A549 (cell line): ENCODE measurements at regions not wholly inside any gene's neighbourhood (a gene's known extent, or its start where the extent isn't known, plus 50 kb on each side); places are given as distances from the start of the nearest gene placed in this dataset.

Source experiments
- ATAC-seq, 2 experiments: fragments of 200-7000 bp in 1 of 2; fragments of >200 bp in 1 of 2; cut with Nextera tagmentation in 1 of 2; cut with Tn5 transposase in 1 of 2; 3 replicates each; pipeline versions ENCODE4 v1.8.0 to v1.9.1; 2018 to 2020; ENCODE audit warnings: mild to moderate bottlenecking in 1 of 2, moderate library complexity in 1 of 2
- CTCF ChIA-PET: fragments of 300-600 bp; sonication (Branson Sonifier 250); formaldehyde crosslinking; extraction: SDS; loops from one replicate; lab custom pipeline; 2021; ENCODE audit warnings: antibody characterized with exemption, inconsistent platforms; lab: Yijun Ruan, JAX
- POLR2A ChIA-PET: fragments of 350-600 bp; formaldehyde crosslinking; extraction: SDS; loops from one replicate; lab custom pipeline; 2021; ENCODE audit warnings: antibody characterized with exemption, inconsistent platforms; lab: Yijun Ruan, JAX
- DNase-seq, 2 experiments: peaks; one replicate each; pipeline versions ENCODE4 v3.0.0 to v3.0.0-alpha.2; 2011 to 2016; ENCODE audit warnings: low read depth in 1 of 2, low spot score in 1 of 2
- FAIRE-seq: peaks from 2 replicates; lab custom pipeline; 2011; peaks lifted over from hg19 to GRCh38; lab: Jason Lieb, UNC
- H3K27ac ChIP-seq, 2 experiments: fragments of >200 bp; sonication (Bioruptor Twin); formaldehyde crosslinking; 3 replicates each; pipeline ENCODE4 v1.5.1; 2016 to 2017
- H3K4me1 ChIP-seq: fragments of >200 bp; sonication (Bioruptor Twin); formaldehyde crosslinking; 3 replicates; pipeline ENCODE4 v1.6.1; 2016
- H3K4me2 ChIP-seq: fragments of >200 bp; sonication (Bioruptor Twin); formaldehyde crosslinking; 3 replicates; pipeline ENCODE4 v1.6.1; 2016
- H3K4me3 ChIP-seq: fragments of >200 bp; sonication (Bioruptor Twin); formaldehyde crosslinking; 3 replicates; pipeline ENCODE4 v1.5.1; 2016
- H3K9me3 ChIP-seq: fragments of >200 bp; sonication (Bioruptor Twin); formaldehyde crosslinking; 3 replicates; pipeline ENCODE4 v1.6.1; 2016
- CBX8 ChIP-seq: fragments of 200-600 bp; sonication (generic); IDR thresholded peaks from 2 replicates; pipeline ENCODE4 v1.6.1; 2016
- CTCF ChIP-seq: fragments of >200 bp; sonication (Bioruptor Twin); formaldehyde crosslinking; IDR thresholded peaks from 3 replicates; pipeline ENCODE4 v1.5.1; 2016
- ESRRA ChIP-seq: fragments of 150-350 bp; IDR thresholded peaks from 2 replicates; pipeline ENCODE4 v1.6.1; 2014; ENCODE audit warnings: mild to moderate bottlenecking, low read length, borderline replicate concordance
- FOSB ChIP-seq: fragments of 250-450 bp; sonication (Bioruptor Pico); IDR thresholded peaks from 2 replicates; pipeline ENCODE4 v1.5.0; 2020; ENCODE audit warnings: mild to moderate bottlenecking, moderate library complexity
- HMGXB4 ChIP-seq: fragments of 250-450 bp; sonication (Bioruptor Pico); IDR thresholded peaks from 2 replicates; pipeline ENCODE4 v1.5.0; 2021; ENCODE audit warnings: mild to moderate bottlenecking, moderate library complexity, borderline replicate concordance
- JUN ChIP-seq, 2 experiments: fragments of >200 bp; sonication (Bioruptor Twin); formaldehyde crosslinking; IDR thresholded peaks; 2 replicates in 1 of 2; 3 replicates in 1 of 2; pipeline ENCODE4 v1.6.1; 2016 to 2017
- KDM5A ChIP-seq: fragments of 200-600 bp; sonication (generic); IDR thresholded peaks from 2 replicates; pipeline ENCODE4 v1.6.1; 2016; ENCODE audit warnings: antibody characterized with exemption, mild to moderate bottlenecking
- RAD21 ChIP-seq, 2 experiments: fragments of >200 bp in 1 of 2; sonication (Bioruptor Twin) in 1 of 2; formaldehyde crosslinking in 1 of 2; IDR thresholded peaks in 1 of 2; conservative IDR thresholded peaks in 1 of 2; 2 replicates in 1 of 2; 3 replicates in 1 of 2; pipeline ENCODE4 v1.6.1; 2012 to 2018; ENCODE audit warnings: inconsistent platforms in 1 of 2
- SREBF2 ChIP-seq: fragments of 450-650 bp; IDR thresholded peaks from 2 replicates; pipeline ENCODE4 v1.6.1; 2014; ENCODE audit warnings: mild to moderate bottlenecking, moderate library complexity
- ZFP36 ChIP-seq: fragments of 450-650 bp; IDR thresholded peaks from 2 replicates; pipeline ENCODE4 v1.6.1; 2014; ENCODE audit warnings: borderline replicate concordance; ENCODE audit not compliant: partially characterized antibody
- ZSCAN20 ChIP-seq: fragments of 250-450 bp; sonication (Bioruptor Pico); IDR thresholded peaks from 2 replicates; pipeline ENCODE4 v1.8.0; 2022; ENCODE audit warnings: mild to moderate bottlenecking, moderate library complexity
- WGBS: methylation state at CpG from one replicate; pipeline ENCODE4 v1.1.6; 2017; ENCODE audit errors: missing lambda C conversion rate; 5-methylcytosine and 5-hydroxymethylcytosine counted together
- TF ChIP-seq, protein P1 (sequence below): fragments of >200 bp; sonication (Bioruptor Twin); formaldehyde crosslinking; IDR thresholded peaks from 3 replicates; pipeline ENCODE4 v1.6.1; 2016
- TF ChIP-seq, protein P2 (sequence below): fragments of 450-650 bp; IDR thresholded peaks from 2 replicates; pipeline ENCODE4 v1.6.1; 2014; ENCODE audit warnings: antibody characterized with exemption
- TF ChIP-seq, protein P3 (sequence below): fragments of 150-350 bp; IDR thresholded peaks from 2 replicates; pipeline ENCODE4 v1.6.1; 2014; ENCODE audit warnings: low read depth, mild to moderate bottlenecking, low read length
- TF ChIP-seq, protein P4 (sequence below): fragments of 200-600 bp; sonication (generic); IDR thresholded peaks from 2 replicates; pipeline ENCODE4 v1.6.1; 2016; ENCODE audit warnings: antibody characterized with exemption, mild to moderate bottlenecking, moderate library complexity

GRCh38 chr18:27540111-27540510 lies 355.0 kb upstream of the CHST9 start:
- Histone ChIP-seq H3K4me3 (no peak overlapping the region), H3K4me1 (no peaks in the 10 kb centered on the region), H3K27ac (no peak overlapping the region), H3K4me2 (no peak overlapping the region), H3K9me3 (no peaks in the 10 kb centered on the region)
- no peak for FAIRE-seq
- no peak for ATAC-seq
- POLR2A ChIA-PET, result no interaction called here
- 4% methylated on average over 6 of the region's 6 CpGs for WGBS
- TF ChIP-seq, protein P1, sequence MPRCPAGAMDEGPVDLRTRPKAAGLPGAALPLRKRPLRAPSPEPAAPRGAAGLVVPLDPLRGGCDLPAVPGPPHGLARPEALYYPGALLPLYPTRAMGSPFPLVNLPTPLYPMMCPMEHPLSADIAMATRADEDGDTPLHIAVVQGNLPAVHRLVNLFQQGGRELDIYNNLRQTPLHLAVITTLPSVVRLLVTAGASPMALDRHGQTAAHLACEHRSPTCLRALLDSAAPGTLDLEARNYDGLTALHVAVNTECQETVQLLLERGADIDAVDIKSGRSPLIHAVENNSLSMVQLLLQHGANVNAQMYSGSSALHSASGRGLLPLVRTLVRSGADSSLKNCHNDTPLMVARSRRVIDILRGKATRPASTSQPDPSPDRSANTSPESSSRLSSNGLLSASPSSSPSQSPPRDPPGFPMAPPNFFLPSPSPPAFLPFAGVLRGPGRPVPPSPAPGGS, result no peak
- TF ChIP-seq ESRRA, result no peak
- no peak for TF ChIP-seq KDM5A
- no peak for TF ChIP-seq RAD21 (conservative IDR thresholded peaks at IDR 0.05 in 1 of 2, IDR thresholded peaks at IDR 0.05 in 1 of 2)
- TF ChIP-seq, protein P2, sequence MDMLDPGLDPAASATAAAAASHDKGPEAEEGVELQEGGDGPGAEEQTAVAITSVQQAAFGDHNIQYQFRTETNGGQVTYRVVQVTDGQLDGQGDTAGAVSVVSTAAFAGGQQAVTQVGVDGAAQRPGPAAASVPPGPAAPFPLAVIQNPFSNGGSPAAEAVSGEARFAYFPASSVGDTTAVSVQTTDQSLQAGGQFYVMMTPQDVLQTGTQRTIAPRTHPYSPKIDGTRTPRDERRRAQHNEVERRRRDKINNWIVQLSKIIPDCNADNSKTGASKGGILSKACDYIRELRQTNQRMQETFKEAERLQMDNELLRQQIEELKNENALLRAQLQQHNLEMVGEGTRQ, result no peak
- no peak for TF ChIP-seq HMGXB4
- TF ChIP-seq ZSCAN20 (CRISPR knock-in tag), result no peak
- TF ChIP-seq, protein P3, sequence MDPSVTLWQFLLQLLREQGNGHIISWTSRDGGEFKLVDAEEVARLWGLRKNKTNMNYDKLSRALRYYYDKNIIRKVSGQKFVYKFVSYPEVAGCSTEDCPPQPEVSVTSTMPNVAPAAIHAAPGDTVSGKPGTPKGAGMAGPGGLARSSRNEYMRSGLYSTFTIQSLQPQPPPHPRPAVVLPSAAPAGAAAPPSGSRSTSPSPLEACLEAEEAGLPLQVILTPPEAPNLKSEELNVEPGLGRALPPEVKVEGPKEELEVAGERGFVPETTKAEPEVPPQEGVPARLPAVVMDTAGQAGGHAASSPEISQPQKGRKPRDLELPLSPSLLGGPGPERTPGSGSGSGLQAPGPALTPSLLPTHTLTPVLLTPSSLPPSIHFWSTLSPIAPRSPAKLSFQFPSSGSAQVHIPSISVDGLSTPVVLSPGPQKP, result no peak
- TF ChIP-seq, protein P4, sequence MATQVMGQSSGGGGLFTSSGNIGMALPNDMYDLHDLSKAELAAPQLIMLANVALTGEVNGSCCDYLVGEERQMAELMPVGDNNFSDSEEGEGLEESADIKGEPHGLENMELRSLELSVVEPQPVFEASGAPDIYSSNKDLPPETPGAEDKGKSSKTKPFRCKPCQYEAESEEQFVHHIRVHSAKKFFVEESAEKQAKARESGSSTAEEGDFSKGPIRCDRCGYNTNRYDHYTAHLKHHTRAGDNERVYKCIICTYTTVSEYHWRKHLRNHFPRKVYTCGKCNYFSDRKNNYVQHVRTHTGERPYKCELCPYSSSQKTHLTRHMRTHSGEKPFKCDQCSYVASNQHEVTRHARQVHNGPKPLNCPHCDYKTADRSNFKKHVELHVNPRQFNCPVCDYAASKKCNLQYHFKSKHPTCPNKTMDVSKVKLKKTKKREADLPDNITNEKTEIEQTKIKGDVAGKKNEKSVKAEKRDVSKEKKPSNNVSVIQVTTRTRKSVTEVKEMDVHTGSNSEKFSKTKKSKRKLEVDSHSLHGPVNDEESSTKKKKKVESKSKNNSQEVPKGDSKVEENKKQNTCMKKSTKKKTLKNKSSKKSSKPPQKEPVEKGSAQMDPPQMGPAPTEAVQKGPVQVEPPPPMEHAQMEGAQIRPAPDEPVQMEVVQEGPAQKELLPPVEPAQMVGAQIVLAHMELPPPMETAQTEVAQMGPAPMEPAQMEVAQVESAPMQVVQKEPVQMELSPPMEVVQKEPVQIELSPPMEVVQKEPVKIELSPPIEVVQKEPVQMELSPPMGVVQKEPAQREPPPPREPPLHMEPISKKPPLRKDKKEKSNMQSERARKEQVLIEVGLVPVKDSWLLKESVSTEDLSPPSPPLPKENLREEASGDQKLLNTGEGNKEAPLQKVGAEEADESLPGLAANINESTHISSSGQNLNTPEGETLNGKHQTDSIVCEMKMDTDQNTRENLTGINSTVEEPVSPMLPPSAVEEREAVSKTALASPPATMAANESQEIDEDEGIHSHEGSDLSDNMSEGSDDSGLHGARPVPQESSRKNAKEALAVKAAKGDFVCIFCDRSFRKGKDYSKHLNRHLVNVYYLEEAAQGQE, result no peak
- no peak for TF ChIP-seq CTCF
- TF ChIP-seq JUN (IDR thresholded peaks at IDR 0.05), result no peak
- no peak for TF ChIP-seq FOSB
- TF ChIP-seq SREBF2, result no peak
- TF ChIP-seq ZFP36, result no peak
- no peak for TF ChIP-seq CBX8
- DNase-seq, result no peak
- CTCF ChIA-PET, result no interaction called here
